Parathyroid adenoma (tissue), 2 donors: ENCODE measurements at regions not wholly inside any gene's neighbourhood (a gene's known extent, or its start where the extent isn't known, plus 50 kb on each side); places are given as distances from the start of the nearest gene placed in this dataset.

ENCODE experiments used
- H2AFZ ChIP-seq: fragments of 300-600 bp; sonication (generic); one replicate; pipeline ENCODE4 v1.7.0; 2017; ENCODE audit warnings: antibody characterized with exemption, mild to moderate bottlenecking
- H3K27ac ChIP-seq: fragments of 300-600 bp; sonication (generic); one replicate; pipeline ENCODE4 v1.7.0; 2017
- H3K27me3 ChIP-seq: fragments of 300-600 bp; sonication (generic); one replicate; pipeline ENCODE4 v1.7.0; 2017; ENCODE audit warnings: low read length; ENCODE audit not compliant: control insufficient read depth, insufficient read depth
- H3K36me3 ChIP-seq: fragments of 300-600 bp; sonication (generic); one replicate; pipeline ENCODE4 v1.7.0; 2017; ENCODE audit warnings: low read length; ENCODE audit not compliant: control insufficient read depth, insufficient read depth
- H3K4me1 ChIP-seq: fragments of 300-600 bp; sonication (generic); one replicate; pipeline ENCODE4 v1.7.0; 2017; ENCODE audit warnings: control low read depth
- H3K4me2 ChIP-seq: fragments of 300-600 bp; sonication (generic); one replicate; pipeline ENCODE4 v1.7.0; 2017; ENCODE audit warnings: low read length
- H3K4me3 ChIP-seq: fragments of 300-600 bp; sonication (generic); one replicate; pipeline ENCODE4 v1.7.0; 2017; ENCODE audit warnings: low read depth, low read length
- H3K79me2 ChIP-seq: fragments of 300-600 bp; sonication (generic); one replicate; pipeline ENCODE4 v1.7.0; 2017; ENCODE audit warnings: control low read depth
- H3K9ac ChIP-seq: fragments of 300-600 bp; sonication (generic); one replicate; pipeline ENCODE4 v1.7.0; 2017; ENCODE audit warnings: mild to moderate bottlenecking
- H3K9me3 ChIP-seq: fragments of 300-600 bp; sonication (generic); one replicate; pipeline ENCODE4 v1.7.0; 2017; ENCODE audit warnings: low read length; ENCODE audit not compliant: control insufficient read depth
- CTCF ChIP-seq: fragments of 300-600 bp; sonication (generic); IDR thresholded peaks from one replicate; pipeline ENCODE4 v1.7.0; 2017; ENCODE audit warnings: antibody characterized with exemption, mild to moderate bottlenecking
- donor health status: primary hyperparathyroidism.

DNA sequence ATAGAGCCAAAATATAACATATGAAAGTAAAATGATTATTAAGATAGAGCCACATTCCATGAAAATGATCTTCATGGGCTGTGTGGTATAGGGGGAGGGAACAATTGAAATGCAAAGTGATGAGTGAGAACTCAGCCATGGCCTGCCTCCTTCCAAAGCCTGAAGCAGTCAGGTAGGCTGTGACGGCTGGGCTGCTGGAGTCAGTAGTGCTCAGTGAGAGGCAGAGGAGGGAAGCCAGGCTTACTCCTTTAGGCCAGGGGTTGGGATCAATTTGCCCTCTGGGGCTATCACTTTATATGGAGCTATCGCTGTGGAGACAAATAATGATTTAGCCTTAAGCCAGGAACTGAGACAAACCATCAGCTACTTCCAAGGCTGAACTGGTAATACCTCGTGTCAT, 654.9 kb downstream of the FGF9 start:
- Histone ChIP-seq H3K4me1 (no peaks in the 10 kb centered on the region), H3K4me2 (no peak overlapping the region), H3K79me2 (no peaks in the 10 kb centered on the region), H3K36me3 (no peaks in the 10 kb centered on the region), H3K27ac (no peak overlapping the region), H3K27me3 (no peaks in the 10 kb centered on the region), H3K4me3 (no peak overlapping the region), H3K9me3 (no peaks in the 10 kb centered on the region), H3K9ac (no peak overlapping the region), H2AFZ (no peak overlapping the region)
- TF ChIP-seq CTCF: no peak

GRCh38 chr13:22332416-22332815, 661.5 kb downstream of the FGF9 start:
- Histone ChIP-seq H3K36me3 (no peaks in the 10 kb centered on the region), H3K27me3 (no peaks in the 10 kb centered on the region), H3K27ac (no peak overlapping the region), H2AFZ (no peak overlapping the region), H3K79me2 (no peaks in the 10 kb centered on the region), H3K9me3 (no peaks in the 10 kb centered on the region), H3K4me2 (no peak overlapping the region), H3K4me1 (no peaks in the 10 kb centered on the region), H3K9ac (no peak overlapping the region), H3K4me3 (no peak overlapping the region)
- no peak for TF ChIP-seq CTCF

- H2AFZ ChIP-seq: no peak overlapping the region
- no peaks in the 10 kb centered on the region for H3K9me3 ChIP-seq
- no peaks in the 10 kb centered on the region for H3K27me3 ChIP-seq
- H3K4me2 ChIP-seq: no peak overlapping the region
- H3K9ac ChIP-seq: no peak overlapping the region
- no peaks in the 10 kb centered on the region for H3K4me1 ChIP-seq
- H3K79me2 ChIP-seq: no peaks in the 10 kb centered on the region
- no peaks in the 10 kb centered on the region for H3K36me3 ChIP-seq
- H3K4me3 ChIP-seq: no peak overlapping the region
- H3K27ac ChIP-seq: no peak overlapping the region
- no peak for TF ChIP-seq CTCF
Measured at GRCh38 chr13:22336460-22336859, 665.6 kb downstream of the FGF9 start.

GRCh38 chr13:22357132-22357531, 686.3 kb downstream of the FGF9 start:
- no peak overlapping the region for H3K27ac ChIP-seq

More at GRCh38 chr13:22357132-22357531, 686.3 kb downstream of the FGF9 start:
- H3K36me3 ChIP-seq: no peaks in the 10 kb centered on the region
- no peak overlapping the region for H3K9ac ChIP-seq
- H3K9me3 ChIP-seq: no peaks in the 10 kb centered on the region
- no peaks in the 10 kb centered on the region for H3K27me3 ChIP-seq
- no peak overlapping the region for H3K4me3 ChIP-seq
- H3K4me1 ChIP-seq: no peaks in the 10 kb centered on the region
- no peaks in the 10 kb centered on the region for H3K79me2 ChIP-seq
- no peak overlapping the region for H2AFZ ChIP-seq
- H3K4me2 ChIP-seq: no peak overlapping the region
- no peak for TF ChIP-seq CTCF
